Upper lobe of left lung (tissue), 6 donors: ENCODE measurements at regions not wholly inside any gene's neighbourhood (a gene's known extent, or its start where the extent isn't known, plus 50 kb on each side); places are given as distances from the start of the nearest gene placed in this dataset.
A peak's percentile ranks its signal among the peaks of the same experiment; 100 is the strongest.

Experiments used
- ATAC-seq, 2 donors: fragments of 200-7000 bp; cut with Tn5 transposase; one replicate each; pipeline ENCODE4 v1.9.1; 2022; ENCODE audit warnings: mild to moderate bottlenecking in 2 of 2, moderate library complexity in 2 of 2; ENCODE audit not compliant: low FRiP score in 2 of 2
- DNase-seq, 2 donors: peaks; one replicate each; pipeline ENCODE4 v3.0.0-alpha.2; 2019 to 2020
- H3K27ac ChIP-seq, 4 donors: fragments of 200-600 bp; sonication (generic); one replicate each; pipeline ENCODE4 v1.5.1; 2016 to 2019
- H3K27me3 ChIP-seq, 4 donors: fragments of 200-600 bp; sonication (generic); one replicate each; pipeline ENCODE4 v1.5.1; 2017 to 2019
- H3K36me3 ChIP-seq, 4 donors: fragments of 200-600 bp; sonication (generic); one replicate each; pipeline ENCODE4 v1.5.1; 2016 to 2019
- H3K4me1 ChIP-seq, 4 donors: fragments of 200-600 bp; sonication (generic); one replicate each; pipeline ENCODE4 v1.5.1; 2018 to 2019
- H3K4me3 ChIP-seq, 4 donors: fragments of 200-600 bp; sonication (generic); one replicate each; pipeline ENCODE4 v1.5.1; 2017 to 2019; ENCODE audit warnings: mild to moderate bottlenecking in 2 of 4, moderate library complexity in 1 of 4
- H3K9me3 ChIP-seq, 4 donors: fragments of 200-600 bp; sonication (generic); one replicate each; pipeline ENCODE4 v1.5.1; 2018 to 2019
- CTCF ChIP-seq, 6 experiments: fragments of 450-650 bp in 4 of 6; fragments of 200-600 bp in 2 of 6; sonication (generic) in 2 of 6; IDR thresholded peaks; one replicate each; pipeline ENCODE4 v1.5.1; 2016 to 2019; ENCODE audit warnings: antibody characterized with exemption in 6 of 6
- EP300 ChIP-seq, 4 donors: sonication (generic); formaldehyde crosslinking; IDR thresholded peaks; one replicate each; pipeline ENCODE4 v1.5.1; 2017; ENCODE audit warnings: antibody characterized with exemption in 4 of 4, control low read depth in 2 of 4
- POLR2A ChIP-seq, 4 donors: fragments of 450-650 bp; IDR thresholded peaks; one replicate each; pipeline ENCODE4 v1.5.1; 2016 to 2017; ENCODE audit warnings: antibody characterized with exemption in 4 of 4, mild to moderate bottlenecking in 2 of 4
- POLR2AphosphoS5 ChIP-seq, 2 donors: sonication (generic); formaldehyde crosslinking; IDR thresholded peaks; one replicate each; pipeline ENCODE4 v1.5.1; 2017; ENCODE audit warnings: antibody characterized with exemption in 2 of 2
- WGBS, 2 donors: methylation state at CpG; one replicate each; pipeline ENCODE4 v1.1.5; 2017 to 2018; 5-methylcytosine and 5-hydroxymethylcytosine counted together
- donor health status: DM: no; HTN: no; CAD: no; lungs with moderate emphysema.
- donor health status: DM: no; HTN: yes; CAD: no; lungs with severe emphysema.

DNA sequence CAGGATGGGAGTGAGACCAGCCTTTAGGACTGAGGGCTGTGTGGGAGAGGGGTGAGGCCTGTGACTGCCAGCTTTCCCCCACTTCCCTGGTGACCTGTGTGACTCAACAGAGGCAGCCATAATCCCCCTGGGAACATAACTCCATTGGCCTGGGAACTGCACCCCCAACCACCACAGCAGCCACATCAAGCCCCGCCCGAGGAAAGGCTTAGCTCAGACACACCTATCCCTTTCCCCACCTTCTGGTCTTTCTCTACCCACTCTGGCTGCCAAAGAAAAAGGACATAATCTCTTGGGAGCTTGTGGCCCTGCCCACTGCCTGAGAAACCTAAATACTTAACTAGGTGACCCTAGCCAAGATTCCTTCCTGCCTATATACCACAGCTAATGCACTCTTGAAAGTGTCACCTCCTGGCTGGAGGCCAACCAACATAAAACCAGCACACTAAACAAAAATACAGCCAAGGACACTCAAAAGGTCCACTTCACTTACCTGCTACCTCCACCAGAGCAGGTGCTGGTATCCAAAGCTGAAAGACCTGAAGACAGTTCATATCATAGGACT, 406.6 kb upstream of the CAMK1G start:
- ATAC-seq (no peak), DNase-seq (no peak)
- WGBS, 2 donors, result 91 to 95% methylated on average over 2 of the region's 2 CpGs
- H3K27me3 ChIP-seq, result no peaks in the 10 kb centered on the region
- no peaks in the 10 kb centered on the region for H3K4me1 ChIP-seq
- no peak overlapping the region for H3K27ac ChIP-seq
- TF ChIP-seq POLR2A (IDR thresholded peaks at IDR 0.05), result no peak
- TF ChIP-seq POLR2AphosphoS5 (IDR thresholded peaks at IDR 0.05), result no peak
- TF ChIP-seq EP300 (IDR thresholded peaks at IDR 0.05), result no peak
- TF ChIP-seq CTCF (IDR thresholded peaks at IDR 0.05), result no peak
- H3K36me3 ChIP-seq, result no peaks in the 10 kb centered on the region
- no peak overlapping the region for H3K4me3 ChIP-seq
- H3K9me3 ChIP-seq, result peaks cover 0 to under 1% (median 0%) of the 10 kb centered on the region in 4 donors

- H3K9me3 ChIP-seq, result peaks cover 0 to 14% (median 6%) of the 10 kb centered on the region in 4 donors
- no peaks in the 10 kb centered on the region for H3K36me3 ChIP-seq
- ATAC-seq (no peak), DNase-seq (no peak)
- no peaks in the 10 kb centered on the region for H3K27me3 ChIP-seq
- TF ChIP-seq CTCF (IDR thresholded peaks at IDR 0.05) (no peak), EP300 (IDR thresholded peaks at IDR 0.05) (no peak), POLR2A (IDR thresholded peaks at IDR 0.05) (no peak)
- 91 to 95% methylated on average over 1 of the region's 1 CpG for WGBS, 2 donors
- no peaks in the 10 kb centered on the region for H3K4me1 ChIP-seq
- H3K4me3 ChIP-seq, result no peak overlapping the region
- no peak overlapping the region for H3K27ac ChIP-seq
Measured at GRCh38 chr1:209183195-209183594, 400.3 kb upstream of the CAMK1G start.

DNA sequence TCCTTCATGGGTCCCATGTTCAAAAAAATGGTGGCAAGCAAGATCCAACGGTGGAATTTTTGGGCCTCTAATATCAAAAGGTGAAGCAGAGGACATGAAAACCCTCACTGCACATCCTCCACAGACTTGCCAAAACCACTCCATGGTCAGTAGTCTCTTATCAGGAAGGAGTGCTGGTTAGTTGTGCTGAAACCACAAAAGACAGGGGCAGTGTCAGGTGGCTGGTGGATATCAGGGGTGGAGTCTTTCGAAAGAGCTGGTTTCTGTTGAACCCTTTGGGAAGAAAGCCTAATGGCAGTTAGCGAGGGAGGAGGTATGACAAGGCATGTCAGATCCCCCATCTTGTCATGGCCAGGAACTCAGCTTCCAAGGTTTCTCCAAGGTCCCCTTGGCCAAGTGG, 395.9 kb upstream of the CAMK1G start:
- 93 to 94% methylated on average over 3 of the region's 3 CpGs for WGBS, 2 donors
- no peak for TF ChIP-seq POLR2AphosphoS5 (IDR thresholded peaks at IDR 0.05)
- no peak for TF ChIP-seq POLR2A (IDR thresholded peaks at IDR 0.05)
- TF ChIP-seq EP300 (IDR thresholded peaks at IDR 0.05), result no peak
- TF ChIP-seq CTCF (IDR thresholded peaks at IDR 0.05), result no peak
- H3K36me3 ChIP-seq, result no peaks in the 10 kb centered on the region
- H3K27ac ChIP-seq, result no peak overlapping the region
- ATAC-seq (no peak), DNase-seq (no peak)
- H3K27me3 ChIP-seq, result no peaks in the 10 kb centered on the region
- peaks cover 0 to 2% (median 0%) of the 10 kb centered on the region in 4 donors for H3K4me1 ChIP-seq
- H3K9me3 ChIP-seq, result peaks cover 0 to 8% (median 5%) of the 10 kb centered on the region in 4 donors
- H3K4me3 ChIP-seq, result no peak overlapping the region

GRCh38 chr1:209190591-209191261, 392.8 kb upstream of the CAMK1G start:
- Histone ChIP-seq H3K9me3 (peaks cover 6 to 11% (median 9%) of the 10 kb centered on the region in 4 donors), H3K36me3 (no peaks in the 10 kb centered on the region), H3K4me3 (no peak overlapping the region), H3K27ac (no peak overlapping the region), H3K27me3 (no peaks in the 10 kb centered on the region), H3K4me1 (peaks cover 0 to 2% (median 0%) of the 10 kb centered on the region in 4 donors)
- 19% methylated on average over 12 of the region's 12 CpGs for WGBS, 2 donors
- ATAC-seq (peak; percentile 66 to 84), DNase-seq (peak; percentile 28 to 53)
- TF ChIP-seq POLR2AphosphoS5 (IDR thresholded peaks at IDR 0.05), result no peak
- peak; percentile 23 to 62 (median 44) for TF ChIP-seq CTCF (IDR thresholded peaks at IDR 0.05)
- no peak for TF ChIP-seq POLR2A (IDR thresholded peaks at IDR 0.05)

GRCh38 chr1:209191262-209191634, 392.3 kb upstream of the CAMK1G start:
- H3K27ac ChIP-seq, result no peak overlapping the region
- WGBS, 2 donors, result 88% methylated on average over 1 of the region's 1 CpG
- H3K9me3 ChIP-seq, result peaks cover 11 to 16% (median 14%) of the 10 kb centered on the region in 4 donors
- H3K36me3 ChIP-seq, result no peaks in the 10 kb centered on the region
- H3K4me1 ChIP-seq, result peaks cover 0 to 2% (median 0%) of the 10 kb centered on the region in 4 donors
- DNase-seq, result no peak
- H3K27me3 ChIP-seq, result no peaks in the 10 kb centered on the region
- ATAC-seq, result no peak
- no peak overlapping the region for H3K4me3 ChIP-seq
- TF ChIP-seq POLR2AphosphoS5 (IDR thresholded peaks at IDR 0.05) (no peak), CTCF (IDR thresholded peaks at IDR 0.05) (no peak), EP300 (IDR thresholded peaks at IDR 0.05) (no peak), POLR2A (IDR thresholded peaks at IDR 0.05) (no peak)
